NCI-H345 treated with DMSO at 0.1 percent for 48 hours (cell line): ENCODE measurements at regions not wholly inside any gene's neighbourhood (a gene's known extent, or its start where the extent isn't known, plus 50 kb on each side); places are given as distances from the start of the nearest gene placed in this dataset.
"Not testable (repeated sequence)": the region's sequence is repeated elsewhere in the genome, so short reads cannot be mapped to it uniquely, and the experiment has no call there.

Experiments used
- DNase-seq: peaks from one replicate; lab custom pipeline; 2025; ENCODE audit not compliant: unreplicated experiment; lab: John Stamatoyannopoulos, UW

DNA sequence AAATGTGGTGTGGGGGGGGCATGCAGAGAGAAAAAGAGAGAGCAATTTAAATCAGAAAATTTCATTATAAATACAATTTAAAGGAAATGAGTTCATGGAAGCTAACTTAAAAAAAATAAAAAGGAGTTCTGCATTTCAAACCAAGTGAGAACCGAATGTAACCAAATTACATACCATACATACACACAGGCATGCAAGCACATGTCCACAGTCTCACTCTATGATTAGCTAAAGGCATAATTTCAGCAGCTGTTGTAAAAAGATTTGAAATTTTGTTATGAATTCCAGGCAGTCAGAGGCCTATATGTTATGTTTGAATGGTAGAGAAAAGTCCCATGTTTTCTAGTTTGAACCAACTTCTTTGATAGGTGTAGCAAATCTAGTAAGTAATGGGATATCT lies 611.6 kb upstream of the ADGRL3 start:
- no peak for DNase-seq

DNA sequence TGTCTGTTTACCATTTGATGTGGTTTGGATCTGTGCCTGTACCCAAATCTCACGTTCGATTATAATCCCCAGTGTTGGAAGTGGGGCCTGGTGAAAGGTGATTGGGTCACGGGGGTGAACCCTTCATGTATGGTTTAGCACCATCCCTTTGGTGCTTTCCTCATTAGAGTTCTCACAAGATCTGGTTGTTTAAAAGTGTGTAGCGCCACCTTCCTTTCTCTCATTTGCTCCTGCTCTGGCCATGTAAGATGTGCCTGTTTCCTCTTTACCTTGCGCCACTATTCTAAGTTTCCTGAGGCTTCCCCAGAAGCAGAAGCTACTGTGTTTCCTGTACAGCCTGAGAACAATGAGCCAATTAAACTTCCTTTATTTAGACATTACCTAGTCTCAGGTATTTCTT lies 610.7 kb upstream of the ADGRL3 start:
- no peak for DNase-seq

DNA sequence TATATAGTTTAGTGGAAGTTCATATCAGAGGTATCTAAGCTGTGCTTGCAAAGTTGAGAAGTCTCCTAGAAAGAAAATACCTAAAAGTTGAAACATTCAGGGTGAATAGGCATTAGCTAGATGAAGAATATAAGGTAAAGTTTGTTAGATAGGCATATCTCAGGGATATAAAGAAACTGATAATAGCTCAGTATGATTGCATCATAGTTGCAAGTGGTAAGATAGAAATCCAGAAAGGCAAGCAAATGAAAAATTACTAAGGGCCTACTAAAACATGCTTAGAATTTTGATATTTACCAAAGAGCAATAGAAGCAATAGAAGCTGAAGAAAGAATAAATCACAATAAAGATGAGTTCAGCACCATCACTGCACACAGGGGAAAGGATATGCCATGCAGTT lies 610.0 kb upstream of the ADGRL3 start:
- no peak for DNase-seq

DNA sequence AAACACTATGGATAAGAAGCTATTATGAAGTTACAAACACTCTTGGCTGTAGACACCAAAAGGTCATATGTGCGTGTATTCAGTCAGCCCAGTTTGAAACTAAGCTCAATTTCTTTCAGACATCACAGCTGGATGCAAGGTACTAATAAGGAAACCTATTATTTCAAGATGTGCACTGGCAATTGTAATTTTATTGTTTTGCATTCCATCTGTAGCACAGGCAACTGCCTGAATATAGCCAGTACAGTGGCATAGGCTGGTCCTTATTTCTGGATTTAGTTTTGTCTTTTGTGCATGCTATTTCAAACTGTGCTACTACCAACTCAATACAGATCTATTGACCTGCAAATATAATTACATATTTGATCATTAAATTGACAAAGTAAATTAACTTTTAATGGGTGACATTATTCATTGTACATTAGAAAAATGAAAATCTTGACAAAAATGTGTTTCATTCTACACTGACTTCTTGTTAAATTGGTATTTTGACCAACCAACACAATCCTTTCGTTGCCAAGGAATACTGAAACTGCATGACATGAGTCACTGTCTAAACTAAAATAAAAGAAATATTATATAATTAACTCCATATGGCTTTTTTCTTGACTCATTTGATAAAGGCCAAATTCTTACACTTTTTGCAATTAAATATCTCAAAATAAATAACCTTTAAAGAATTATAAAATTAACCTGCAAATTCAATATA lies 594.3 kb upstream of the ADGRL3 start:
- DNase-seq = no peak

DNA sequence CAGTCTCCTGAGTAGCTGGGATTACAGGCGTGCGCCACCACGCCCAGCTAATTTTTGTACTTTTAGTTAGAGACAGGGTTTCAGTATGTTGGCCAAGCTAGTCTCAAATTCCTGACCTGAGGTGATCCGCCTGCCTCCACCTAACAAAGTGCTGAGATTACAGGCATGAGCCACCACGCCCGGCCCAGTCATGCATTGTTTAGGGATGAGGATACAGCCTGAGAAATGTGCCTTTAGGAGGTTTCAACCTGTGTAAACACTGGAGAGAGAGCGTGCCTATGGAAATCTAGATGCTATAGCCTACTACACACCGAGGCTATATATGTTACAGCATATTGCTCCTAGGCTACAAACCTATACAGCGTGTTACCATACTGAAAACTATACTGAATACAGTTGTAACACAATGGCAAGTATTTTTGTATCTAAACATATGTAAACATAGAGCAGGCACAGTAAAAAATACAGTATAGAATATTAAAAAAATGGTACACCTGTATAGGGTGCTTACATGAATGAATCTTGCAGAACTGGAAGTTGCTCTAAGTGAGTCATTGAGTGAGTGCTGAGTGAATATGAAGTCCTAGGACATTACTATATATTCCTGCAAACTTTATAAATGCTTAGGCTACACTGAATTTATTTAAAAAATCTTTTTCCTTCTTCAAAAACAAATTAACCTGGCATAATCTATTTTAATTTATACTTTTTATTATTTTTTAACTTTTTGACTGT lies 588.2 kb upstream of the ADGRL3 start:
- no peak for DNase-seq

DNA sequence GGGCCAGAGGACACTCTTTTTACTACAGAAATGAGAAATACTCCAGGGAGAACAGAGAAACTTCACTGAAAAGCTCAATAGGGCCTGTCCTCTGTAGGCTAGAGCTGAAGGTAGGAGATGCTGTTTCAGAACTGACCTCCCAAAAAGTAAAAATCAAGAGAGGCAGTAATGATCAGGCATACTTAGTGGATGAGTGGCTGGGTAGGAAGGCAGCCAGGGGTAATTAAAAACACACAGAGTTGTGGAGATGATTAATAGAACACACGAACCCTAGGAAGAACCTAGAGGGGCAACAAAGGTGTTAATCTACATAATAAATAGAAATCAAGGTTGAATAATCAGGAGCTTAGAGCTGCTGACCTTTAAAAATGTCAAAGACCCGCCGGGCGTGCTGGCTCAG lies 582.4 kb upstream of the ADGRL3 start:
- no peak for DNase-seq

DNA sequence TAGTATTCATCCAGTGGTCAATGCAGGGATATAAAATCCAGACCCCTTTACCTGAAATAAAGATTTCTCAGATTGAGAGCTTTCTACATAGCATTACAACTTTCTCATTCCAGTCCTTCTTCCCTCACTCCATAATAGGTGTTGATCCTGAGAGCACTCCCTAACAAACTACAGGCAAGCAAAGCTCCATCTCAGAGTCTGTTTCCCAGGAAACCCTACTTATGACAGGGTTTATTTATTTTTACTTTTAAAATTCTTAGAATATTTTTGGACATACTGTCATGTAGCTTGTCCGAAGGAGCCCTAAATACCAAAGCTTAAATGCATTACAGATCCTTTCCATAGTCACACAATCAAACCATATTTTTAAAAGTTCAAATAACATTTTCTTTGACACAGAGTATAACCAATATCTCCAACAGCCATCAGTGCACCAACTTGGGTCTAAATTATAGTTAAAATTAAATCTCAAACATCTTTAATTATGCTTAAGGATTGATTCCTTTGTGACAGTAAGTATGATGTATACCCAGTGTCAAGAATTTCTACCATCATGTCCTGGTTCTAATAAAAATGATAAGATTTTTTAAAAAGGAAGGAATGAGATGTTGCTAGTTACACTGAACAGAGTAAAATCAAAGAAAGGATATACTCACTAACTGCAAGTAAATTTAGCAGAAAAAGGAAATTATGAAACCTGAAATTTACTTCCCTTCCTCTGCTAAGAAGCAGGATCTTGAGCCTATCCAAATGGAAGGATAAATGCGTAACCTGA lies 580.4 kb upstream of the ADGRL3 start:
- DNase-seq = no peak

DNA sequence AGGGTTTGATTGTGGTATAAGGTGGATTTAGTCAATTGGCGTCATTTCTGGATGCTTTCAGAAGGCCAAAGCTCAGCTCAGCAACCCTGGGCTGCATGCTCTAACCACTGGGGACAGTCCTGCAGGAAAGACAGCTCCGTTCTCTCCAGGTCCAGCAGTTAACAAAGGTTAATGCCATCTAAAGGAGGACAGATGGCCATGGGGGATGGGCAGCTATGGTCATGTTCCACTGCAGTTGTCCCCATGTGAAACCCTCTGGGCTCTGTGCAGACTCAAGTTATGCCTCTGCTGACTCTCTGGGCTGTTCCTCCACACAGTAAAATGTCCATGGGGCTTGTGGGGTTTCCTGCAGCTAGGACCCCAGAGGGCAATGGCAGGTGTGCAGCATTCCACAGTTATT lies 562.1 kb upstream of the ADGRL3 start:
- DNase-seq = no peak

DNA sequence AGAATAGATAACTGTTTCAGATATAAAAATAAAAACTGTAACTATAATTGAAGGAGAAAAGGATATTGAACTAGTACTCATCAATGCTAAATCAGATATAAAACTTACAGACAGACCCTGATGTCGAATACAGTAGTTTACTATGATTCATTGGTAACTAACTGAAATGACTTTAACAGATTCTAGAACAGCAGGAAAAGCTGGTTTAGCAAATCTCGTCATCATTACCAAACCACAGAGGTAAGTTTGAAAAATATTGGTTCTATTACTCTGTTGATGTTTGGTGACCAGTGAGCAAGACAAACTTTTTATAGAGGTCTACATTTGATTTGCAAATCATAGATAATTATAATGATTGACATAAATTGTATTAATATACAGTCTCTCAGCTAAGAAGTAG lies 551.4 kb upstream of the ADGRL3 start:
- DNase-seq = no peak

DNA sequence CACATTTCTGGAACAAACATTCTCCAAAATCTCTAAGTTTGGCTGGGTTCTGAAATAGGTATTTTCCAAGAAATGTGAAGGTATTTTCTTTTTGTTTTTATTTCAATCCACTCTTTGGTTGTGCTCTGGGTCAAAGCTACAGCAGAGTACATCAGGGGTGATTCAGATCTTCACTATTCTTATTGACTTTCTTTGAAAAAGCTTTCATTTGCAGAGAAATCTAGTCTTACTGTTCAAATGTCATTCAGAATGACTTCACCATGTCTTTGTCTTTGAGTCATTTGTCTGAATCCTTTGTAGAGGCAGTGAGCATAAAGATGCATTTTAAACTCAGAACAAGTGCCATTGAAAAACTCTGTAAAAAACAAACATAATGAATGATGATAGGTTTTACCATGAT lies 547.2 kb upstream of the ADGRL3 start:
- no peak for DNase-seq

DNA sequence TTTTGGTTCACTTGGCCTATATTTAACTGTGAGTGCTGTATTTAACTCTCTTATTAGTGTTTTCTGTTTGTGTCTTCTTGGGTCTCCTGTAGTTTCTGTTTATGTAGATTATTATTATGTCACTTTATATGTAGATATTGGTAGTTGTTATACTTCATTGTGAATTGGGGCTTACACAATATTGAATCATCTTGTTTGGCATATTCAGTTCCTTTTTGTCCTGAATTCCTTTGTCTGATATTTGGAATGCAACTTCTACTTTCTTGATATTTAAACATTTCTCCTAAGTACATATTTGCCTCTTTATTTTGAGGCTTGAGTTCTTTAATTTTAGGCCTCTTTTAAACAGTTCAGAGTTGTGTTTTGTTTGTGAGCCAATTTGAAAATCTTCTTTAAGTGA lies 544.8 kb upstream of the ADGRL3 start:
- DNase-seq = no peak

DNA sequence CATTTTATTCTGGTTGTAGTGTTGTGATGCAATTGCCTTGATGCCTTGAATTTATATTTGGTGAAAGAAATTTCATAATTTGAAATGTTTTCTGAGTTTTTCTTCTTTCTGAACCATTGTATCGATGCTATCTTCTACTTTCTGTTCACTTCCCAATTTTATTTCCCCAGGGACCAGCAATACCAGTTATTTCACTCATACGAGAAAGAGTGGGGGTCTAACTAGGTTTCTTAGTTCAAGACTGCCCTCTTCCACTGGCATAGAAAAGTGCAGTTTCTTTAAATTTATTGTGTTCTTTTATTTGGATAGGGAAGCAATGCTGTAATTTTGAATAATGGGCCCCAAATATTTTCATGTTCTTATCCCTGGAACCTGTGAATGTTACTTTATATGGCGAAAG lies 544.0 kb upstream of the ADGRL3 start:
- DNase-seq = no peak

DNA sequence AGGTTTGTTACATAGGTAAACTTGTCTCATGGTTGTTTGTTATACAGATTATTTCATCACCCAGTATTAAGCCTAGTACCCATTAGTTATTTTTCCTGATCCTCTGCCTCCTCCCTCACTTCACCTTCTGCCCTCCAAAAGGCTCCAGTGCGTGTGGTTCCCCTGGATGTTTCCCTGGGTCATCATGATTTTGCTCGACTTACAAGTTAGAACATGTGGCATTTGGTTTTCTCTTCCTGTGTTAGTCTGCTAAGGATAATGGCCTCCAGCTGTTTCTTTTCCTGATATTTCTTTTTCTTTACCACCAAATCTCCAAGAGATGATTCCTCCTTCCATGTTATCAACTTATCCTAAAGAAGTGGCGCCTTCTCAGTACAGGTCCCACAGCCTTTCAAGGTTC lies 543.1 kb upstream of the ADGRL3 start:
- DNase-seq = no peak

DNA sequence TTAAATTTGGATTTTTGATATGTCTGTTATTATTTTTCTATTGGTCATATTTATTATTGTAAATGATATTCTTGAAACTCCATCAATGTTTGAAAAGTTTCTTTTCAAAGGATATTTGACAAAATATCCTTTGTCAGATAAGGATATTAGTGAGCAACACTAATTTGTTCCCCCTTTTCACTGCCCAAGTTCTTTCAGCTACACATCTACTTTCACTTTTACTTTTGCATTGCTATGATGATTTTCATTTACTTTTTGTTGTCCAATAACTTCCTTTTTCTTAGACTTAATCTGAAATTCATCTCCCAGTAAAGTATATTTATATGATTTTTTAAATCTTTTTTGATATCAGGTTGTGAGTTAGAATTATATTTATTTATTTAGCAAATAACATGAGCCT lies 542.3 kb upstream of the ADGRL3 start:
- no peak for DNase-seq

DNA sequence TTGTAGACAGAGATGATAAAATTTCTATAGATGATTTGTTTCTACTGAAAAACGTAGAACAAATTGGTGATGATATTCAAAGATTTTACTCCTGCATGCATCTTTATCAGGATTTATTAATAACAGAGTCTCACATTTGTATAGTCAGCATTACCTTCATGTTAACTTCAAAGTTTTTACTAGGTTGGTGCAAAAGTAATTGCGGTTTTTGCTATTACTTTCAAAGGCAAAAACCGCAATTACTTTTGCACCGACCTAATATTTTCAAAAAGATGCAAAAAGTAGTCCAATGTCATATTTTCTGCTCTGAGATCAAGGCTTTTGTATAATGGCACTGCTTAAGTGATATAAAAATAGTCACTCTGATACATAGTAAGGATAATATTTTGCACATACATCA lies 536.4 kb upstream of the ADGRL3 start:
- DNase-seq = no peak

DNA sequence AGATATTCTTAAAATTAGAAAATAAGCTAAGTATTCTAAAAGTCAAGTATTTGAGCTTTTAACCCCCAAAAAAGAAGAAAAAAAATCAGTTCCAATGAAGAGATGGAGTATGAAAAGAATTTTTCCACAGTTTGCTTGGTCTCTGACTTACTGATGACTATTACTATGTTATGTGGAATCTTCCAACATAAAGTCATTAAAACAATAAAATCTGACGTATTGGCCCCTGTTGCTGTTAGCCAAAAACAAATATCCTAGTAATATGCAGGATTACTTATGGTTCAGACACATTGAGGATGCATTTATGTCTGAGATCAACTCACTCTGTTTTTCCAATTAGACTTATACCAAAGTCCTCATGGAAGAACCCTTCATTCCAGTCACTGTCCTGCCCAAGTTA lies 517.2 kb upstream of the ADGRL3 start:
- DNase-seq = no peak

DNA sequence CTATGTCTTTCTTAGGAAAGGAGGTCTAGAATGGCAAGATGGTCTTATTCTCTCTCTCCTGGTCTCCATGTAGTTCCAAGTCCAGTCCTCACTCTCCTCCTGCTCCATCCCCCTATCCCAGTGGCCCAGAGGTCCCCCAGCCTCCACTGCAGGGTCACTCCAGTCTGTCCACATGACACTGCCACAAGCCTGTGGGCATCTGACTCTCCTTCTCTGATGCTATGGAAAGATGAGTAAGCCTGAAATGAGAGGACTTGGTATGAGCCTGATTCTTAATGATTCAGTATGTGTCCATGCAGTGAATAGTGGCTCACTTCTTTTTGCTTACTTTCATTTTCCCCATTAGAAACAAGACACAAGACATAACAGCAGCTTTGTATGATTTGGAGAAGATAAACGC lies 516.8 kb upstream of the ADGRL3 start:
- no peak for DNase-seq

DNA sequence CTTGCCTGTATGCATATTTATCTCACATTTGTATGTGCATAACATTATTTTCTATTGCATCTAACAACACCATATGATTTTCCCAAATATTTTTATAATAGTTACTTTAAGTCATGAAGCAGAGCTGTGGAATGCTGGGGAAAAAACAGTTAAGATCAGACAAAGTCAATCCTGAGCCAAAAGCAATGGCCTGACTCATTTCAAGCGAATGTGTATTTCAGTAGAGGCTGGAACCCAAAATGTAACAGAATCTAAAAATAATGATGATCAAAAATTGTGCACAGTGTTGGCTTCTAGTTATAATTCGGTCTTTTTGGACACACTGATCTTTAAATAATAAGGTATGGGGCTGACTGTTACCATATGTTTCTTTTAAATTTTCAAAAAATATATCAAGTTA lies 516.2 kb upstream of the ADGRL3 start:
- no peak for DNase-seq

DNA sequence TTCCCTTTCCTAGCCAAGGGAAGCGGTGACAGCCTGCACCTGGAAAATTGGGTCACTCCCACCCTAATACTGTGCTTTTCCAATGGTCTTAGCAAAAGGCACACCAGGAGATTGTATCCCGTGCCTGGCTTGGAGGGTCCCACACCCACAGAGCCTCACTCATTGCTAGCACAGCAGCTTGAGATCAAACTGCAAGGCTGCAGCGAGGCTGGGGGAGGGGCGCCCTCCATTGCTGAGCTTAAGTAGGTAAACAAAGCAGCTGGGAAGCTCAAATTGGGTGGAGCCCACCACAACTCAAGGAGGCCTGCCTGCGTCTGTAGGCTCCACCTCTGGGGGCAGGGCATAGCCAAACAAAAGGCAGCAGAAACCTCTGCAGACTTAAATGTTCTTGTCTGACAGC lies 504.1 kb upstream of the ADGRL3 start:
- not testable (repeated sequence) for DNase-seq

DNA sequence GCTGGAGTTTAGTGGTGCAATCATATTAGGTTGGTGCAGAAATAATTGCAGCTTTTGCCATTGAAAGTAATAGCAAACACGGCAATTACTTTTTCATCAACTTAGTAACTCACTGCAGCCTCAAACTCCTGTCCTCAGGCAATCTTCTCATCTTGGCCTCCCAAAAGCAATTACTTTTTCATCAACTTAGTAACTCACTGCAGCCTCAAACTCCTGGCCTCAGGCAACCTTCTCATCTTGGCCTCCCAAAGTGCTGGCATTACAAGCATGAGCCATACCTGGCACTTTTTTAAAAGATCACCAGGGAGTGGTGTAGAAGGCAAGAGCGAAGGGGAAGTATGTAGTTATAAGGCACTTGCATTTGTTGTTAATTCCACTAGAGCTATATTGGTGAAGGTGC lies 491.1 kb upstream of the ADGRL3 start:
- DNase-seq = no peak

DNA sequence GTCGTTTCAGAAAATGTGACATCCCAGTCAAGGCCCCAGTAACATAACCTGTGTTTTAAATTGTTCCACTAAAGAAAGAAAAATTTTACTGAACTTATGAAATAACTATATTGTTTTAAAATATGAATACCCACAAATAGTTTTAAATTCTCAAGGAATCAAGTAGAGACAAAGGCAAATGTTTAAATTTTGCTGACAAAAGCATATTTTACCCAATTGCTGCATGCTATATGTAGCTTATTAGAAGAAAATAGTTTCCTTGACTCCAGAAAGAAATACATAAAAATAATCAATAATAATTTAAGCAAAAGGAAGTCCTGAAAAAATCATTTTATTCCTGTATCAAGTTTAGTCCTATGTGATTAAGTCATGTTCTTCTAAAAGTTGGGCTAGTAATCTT lies 481.3 kb upstream of the ADGRL3 start:
- no peak for DNase-seq

DNA sequence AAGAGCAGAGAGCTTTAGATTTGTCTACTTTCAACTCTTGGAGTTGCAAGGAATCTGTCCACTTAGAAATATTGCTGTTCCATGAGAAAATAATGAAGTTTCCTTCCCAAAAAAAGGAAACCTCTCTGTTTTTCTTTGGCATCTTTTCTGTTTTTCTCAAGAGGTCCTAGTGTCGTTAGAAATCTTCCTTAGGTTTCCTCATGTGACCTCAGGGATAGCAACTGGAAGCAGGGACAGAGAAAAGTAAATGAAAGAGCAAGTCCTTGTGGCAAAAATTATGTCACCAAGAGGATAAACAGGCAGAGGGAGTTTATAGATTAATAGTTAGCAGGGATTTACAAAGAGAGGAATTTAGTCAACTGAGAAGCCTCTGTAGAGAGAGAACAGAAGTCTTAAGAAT lies 478.4 kb upstream of the ADGRL3 start:
- no peak for DNase-seq
